Astrocyte (in vitro differentiated cells and primary cell): ENCODE measurements at regions not wholly inside any gene's neighbourhood (a gene's known extent, or its start where the extent isn't known, plus 50 kb on each side); places are given as distances from the start of the nearest gene placed in this dataset.

Source experiments
- DNase-seq: peaks from one replicate; pipeline ENCODE4 v3.0.0-alpha.2; 2010; ENCODE audit warnings: low read depth
- FAIRE-seq: peaks from 2 replicates; lab custom pipeline; 2011; peaks lifted over from hg19 to GRCh38; lab: Jason Lieb, UNC
- H2AFZ ChIP-seq: 2 replicates; pipeline ENCODE4 v1.6.0; 2012; ENCODE audit warnings: low read depth, low read length, inconsistent platforms
- H3K27ac ChIP-seq: 2 replicates; pipeline ENCODE4 v1.5.1; 2011; ENCODE audit warnings: low read depth, low read length, inconsistent platforms
- H3K27me3 ChIP-seq: 2 replicates; pipeline ENCODE4 v1.6.0; 2011; ENCODE audit warnings: low read length, inconsistent platforms; ENCODE audit not compliant: insufficient read depth
- H3K36me3 ChIP-seq: 2 replicates; pipeline ENCODE4 v1.5.1; 2011; ENCODE audit warnings: low read length, inconsistent platforms; ENCODE audit not compliant: insufficient read depth
- H3K4me1 ChIP-seq: 2 replicates; pipeline ENCODE4 v1.5.1; 2011; ENCODE audit warnings: low read length, inconsistent platforms; ENCODE audit not compliant: insufficient read depth
- H3K4me2 ChIP-seq: 2 replicates; pipeline ENCODE4 v1.6.0; 2012; ENCODE audit warnings: low read length, inconsistent platforms
- H3K4me3 ChIP-seq: 2 replicates; pipeline ENCODE4 v1.5.1; 2011; ENCODE audit warnings: low read depth, mild to moderate bottlenecking, low read length, inconsistent platforms; ENCODE audit not compliant: insufficient read depth
- H3K79me2 ChIP-seq: 2 replicates; pipeline ENCODE4 v1.6.0; 2012; ENCODE audit warnings: mild to moderate bottlenecking, low read length, inconsistent platforms; ENCODE audit not compliant: insufficient read depth
- H3K9ac ChIP-seq: 2 replicates; pipeline ENCODE4 v1.6.0; 2012; ENCODE audit warnings: mild to moderate bottlenecking, low read length, inconsistent platforms
- H3K9me3 ChIP-seq: 2 replicates; pipeline ENCODE4 v1.5.1; 2012; ENCODE audit warnings: low read depth, mild to moderate bottlenecking, low read length, inconsistent platforms; ENCODE audit not compliant: insufficient read depth
- H4K20me1 ChIP-seq: 2 replicates; pipeline ENCODE4 v1.6.0; 2012; ENCODE audit warnings: low read length, inconsistent platforms; ENCODE audit not compliant: insufficient read depth
- H3K27ac Mint-ChIP-seq: one replicate; pipeline ENCODE4 v1.8.0; 2021; ENCODE audit warnings: mild to moderate bottlenecking, mixed read lengths; ENCODE audit not compliant: unreplicated experiment
- H3K27me3 Mint-ChIP-seq: one replicate; pipeline ENCODE4 v1.8.0; 2021; ENCODE audit warnings: low read depth, mixed read lengths; ENCODE audit not compliant: unreplicated experiment
- H3K36me3 Mint-ChIP-seq: one replicate; pipeline ENCODE4 v1.8.0; 2021; ENCODE audit warnings: low read depth, mixed read lengths; ENCODE audit not compliant: unreplicated experiment
- H3K4me1 Mint-ChIP-seq: one replicate; pipeline ENCODE4 v1.8.0; 2021; ENCODE audit warnings: low read depth, mixed read lengths; ENCODE audit not compliant: unreplicated experiment
- H3K4me3 Mint-ChIP-seq: one replicate; pipeline ENCODE4 v1.8.0; 2021; ENCODE audit warnings: mild to moderate bottlenecking, moderate library complexity, mixed read lengths; ENCODE audit not compliant: unreplicated experiment
- H3K9me3 Mint-ChIP-seq: one replicate; pipeline ENCODE4 v1.8.0; 2021; ENCODE audit warnings: mild to moderate bottlenecking, mixed read lengths; ENCODE audit not compliant: unreplicated experiment
- CTCF ChIP-seq: IDR thresholded peaks from 2 replicates; pipeline ENCODE4 v1.5.1; 2011; ENCODE audit warnings: low read depth, mild to moderate bottlenecking, inconsistent platforms, low read length, moderate library complexity; ENCODE audit not compliant: insufficient read depth
- EZH2 ChIP-seq: IDR thresholded peaks from 2 replicates; pipeline ENCODE4 v1.6.1; 2012; ENCODE audit warnings: mild to moderate bottlenecking, low read length, inconsistent platforms; ENCODE audit not compliant: insufficient read depth

DNA sequence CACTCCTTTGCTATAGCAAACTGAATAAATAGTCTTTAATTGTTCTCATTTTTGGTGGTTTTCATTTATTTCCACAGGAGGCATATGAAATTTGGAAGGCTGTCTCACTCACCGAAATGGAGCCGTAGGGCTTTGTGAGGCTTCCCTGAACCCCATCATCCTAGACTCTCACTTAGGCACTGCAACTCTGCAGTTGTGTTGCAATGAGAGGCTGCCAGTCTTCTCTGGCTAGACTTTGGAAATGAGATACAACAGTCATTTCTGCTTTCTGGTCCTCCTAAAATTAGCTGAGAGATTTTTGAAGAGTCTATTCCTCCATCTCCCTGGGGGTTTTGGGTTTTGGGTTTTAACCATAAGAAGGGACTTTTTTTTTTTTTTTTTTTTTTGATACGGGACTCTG lies 146.5 kb downstream of the SH3BGRL start:
- H3K9me3 Mint-ChIP-seq, result no peaks in the 10 kb centered on the region

GRCh38 chrX:81354954-81355353 lies 153.1 kb downstream of the SH3BGRL start:
- DNase-seq, result no peak
- no peaks in the 10 kb centered on the region for H3K27me3 Mint-ChIP-seq

More for the DNA sequence above, 146.5 kb downstream of the SH3BGRL start:
- TF ChIP-seq CTCF, result no peak
- no peak for TF ChIP-seq EZH2
- no peak overlapping the region for H3K4me3 Mint-ChIP-seq
- H3K36me3 Mint-ChIP-seq, result peaks cover 1% of the 10 kb centered on the region
- H3K27ac ChIP-seq, result no peak overlapping the region
- DNase-seq (no peak), FAIRE-seq (no peak)
- H3K36me3 ChIP-seq, result no peaks in the 10 kb centered on the region
- peaks cover 4% of the 10 kb centered on the region for H3K4me1 Mint-ChIP-seq
- H3K9me3 ChIP-seq, result no peaks in the 10 kb centered on the region
- no peaks in the 10 kb centered on the region for H3K27me3 Mint-ChIP-seq
- no peak overlapping the region for H3K4me2 ChIP-seq
- no peak overlapping the region for H3K27ac Mint-ChIP-seq
- H3K79me2 ChIP-seq, result no peaks in the 10 kb centered on the region
- H3K9ac ChIP-seq, result no peak overlapping the region
- H3K4me1 ChIP-seq, result no peaks in the 10 kb centered on the region
- H3K27me3 ChIP-seq, result no peaks in the 10 kb centered on the region
- H2AFZ ChIP-seq, result no peak overlapping the region
- H3K4me3 ChIP-seq, result no peak overlapping the region
- no peaks in the 10 kb centered on the region for H4K20me1 ChIP-seq

More at GRCh38 chrX:81354954-81355353, 153.1 kb downstream of the SH3BGRL start:
- no peaks in the 10 kb centered on the region for H4K20me1 ChIP-seq
- H3K27ac ChIP-seq, result no peak overlapping the region
- Mint-ChIP-seq H3K9me3 (no peaks in the 10 kb centered on the region), H3K27ac (no peak overlapping the region), H3K4me3 (no peak overlapping the region), H3K36me3 (no peaks in the 10 kb centered on the region), H3K4me1 (no peaks in the 10 kb centered on the region)
- H3K9ac ChIP-seq, result no peak overlapping the region
- no peak overlapping the region for H3K4me3 ChIP-seq
- no peaks in the 10 kb centered on the region for H3K36me3 ChIP-seq
- no peaks in the 10 kb centered on the region for H3K4me1 ChIP-seq
- H3K79me2 ChIP-seq, result no peaks in the 10 kb centered on the region
- no peaks in the 10 kb centered on the region for H3K27me3 ChIP-seq
- TF ChIP-seq EZH2, result no peak
- no peak for TF ChIP-seq CTCF
- H3K4me2 ChIP-seq, result no peak overlapping the region
- no peaks in the 10 kb centered on the region for H3K9me3 ChIP-seq
- FAIRE-seq, result no peak
- no peak overlapping the region for H2AFZ ChIP-seq
